Keratinocyte (primary cell): ENCODE measurements at regions not wholly inside any gene's neighbourhood (a gene's known extent, or its start where the extent isn't known, plus 50 kb on each side); places are given as distances from the start of the nearest gene placed in this dataset.

Source experiments
- DNase-seq: peaks from one replicate; pipeline ENCODE4 v3.0.0-alpha.2; 2011; ENCODE audit warnings: low read depth, missing footprints, low spot score
- FAIRE-seq: peaks from 2 replicates; lab custom pipeline; 2011; peaks lifted over from hg19 to GRCh38; lab: Jason Lieb, UNC
- H2AFZ ChIP-seq: 2 replicates; pipeline ENCODE4 v1.6.0; 2012; ENCODE audit warnings: low read length, control low read depth, inconsistent platforms; ENCODE audit not compliant: control insufficient read depth
- H3K27ac ChIP-seq: 2 replicates; pipeline ENCODE4 v1.5.1; 2011; ENCODE audit warnings: low read length; ENCODE audit not compliant: control insufficient read depth, insufficient read depth
- H3K27me3 ChIP-seq: 3 replicates; pipeline ENCODE4 v1.6.0; 2011; ENCODE audit warnings: low read length; ENCODE audit not compliant: control insufficient read depth, insufficient read depth; ENCODE audit errors: extremely low read depth
- H3K36me3 ChIP-seq, 2 experiments: 2 replicates in 1 of 2; 3 replicates in 1 of 2; pipeline ENCODE4 v1.5.1; 2011; ENCODE audit warnings: low read length in 2 of 2, mild to moderate bottlenecking in 1 of 2; ENCODE audit not compliant: control insufficient read depth in 2 of 2, insufficient read depth in 2 of 2; ENCODE audit errors: extremely low read depth in 1 of 2
- H3K4me1 ChIP-seq: 3 replicates; pipeline ENCODE4 v1.5.1; 2011; ENCODE audit warnings: low read length; ENCODE audit not compliant: control insufficient read depth, insufficient read depth; ENCODE audit errors: extremely low read depth
- H3K4me2 ChIP-seq: 3 replicates; pipeline ENCODE4 v1.6.0; 2011; ENCODE audit warnings: low read depth, low read length; ENCODE audit not compliant: control insufficient read depth, insufficient read depth; ENCODE audit errors: extremely low read depth
- H3K4me3 ChIP-seq, 3 experiments: fragments of 200-600 bp in 1 of 3; sonication (generic) in 1 of 3; 2 replicates in 2 of 3; 3 replicates in 1 of 3; pipeline ENCODE4 v1.5.1; 2011 to 2016; ENCODE audit warnings: low read length in 3 of 3, mild to moderate bottlenecking in 3 of 3, control low read depth in 2 of 3, inconsistent platforms in 1 of 3, low read depth in 1 of 3, mixed read lengths in 1 of 3, mixed run types in 1 of 3, moderate library complexity in 1 of 3; ENCODE audit not compliant: control insufficient read depth in 2 of 3, insufficient read depth in 2 of 3; ENCODE audit errors: extremely low read depth in 1 of 3
- H3K79me2 ChIP-seq: 2 replicates; pipeline ENCODE4 v1.6.0; 2012; ENCODE audit warnings: low read length; ENCODE audit not compliant: control insufficient read depth, insufficient read depth
- H3K9ac ChIP-seq: 3 replicates; pipeline ENCODE4 v1.6.0; 2011; ENCODE audit warnings: low read length; ENCODE audit not compliant: control insufficient read depth, insufficient read depth; ENCODE audit errors: extremely low read depth
- H3K9me1 ChIP-seq: 3 replicates; pipeline ENCODE4 v1.6.0; 2011; ENCODE audit warnings: low read length; ENCODE audit not compliant: control insufficient read depth, insufficient read depth; ENCODE audit errors: extremely low read depth
- H3K9me3 ChIP-seq: 2 replicates; pipeline ENCODE4 v1.5.1; 2012; ENCODE audit warnings: low read depth, low read length; ENCODE audit not compliant: control insufficient read depth
- H4K20me1 ChIP-seq: 3 replicates; pipeline ENCODE4 v1.6.0; 2011; ENCODE audit warnings: low read length; ENCODE audit not compliant: control insufficient read depth, insufficient read depth; ENCODE audit errors: extremely low read depth
- EZH2 ChIP-seq: IDR thresholded peaks from one replicate; pipeline ENCODE4 v1.6.1; 2012; ENCODE audit warnings: inconsistent platforms, mild to moderate bottlenecking, low read length, moderate library complexity
- dilution Hi-C: fragments of 300-500 bp; cut with MboI; formaldehyde crosslinking; loops from one replicate; pipeline ENCODE4 v1.7.0; 2020; ENCODE audit warnings: low sequenced_read_pairs; ENCODE audit not compliant: extremely low pct_ligation_motif_present
- TF ChIP-seq, protein P1 (sequence below), 3 experiments: IDR thresholded peaks in 1 of 3; conservative IDR thresholded peaks in 1 of 3; optimal IDR thresholded peaks in 1 of 3; 2 replicates in 2 of 3; 3 replicates in 1 of 3; pipeline versions ENCODE3 to v1.5.1; 2011; ENCODE audit warnings: low read length in 3 of 3, mild to moderate bottlenecking in 3 of 3, moderate library complexity in 2 of 3, control low read depth in 1 of 3, inconsistent platforms in 1 of 3; ENCODE audit not compliant: insufficient read depth in 2 of 3; ENCODE audit errors: extremely low read depth in 1 of 3

DNA sequence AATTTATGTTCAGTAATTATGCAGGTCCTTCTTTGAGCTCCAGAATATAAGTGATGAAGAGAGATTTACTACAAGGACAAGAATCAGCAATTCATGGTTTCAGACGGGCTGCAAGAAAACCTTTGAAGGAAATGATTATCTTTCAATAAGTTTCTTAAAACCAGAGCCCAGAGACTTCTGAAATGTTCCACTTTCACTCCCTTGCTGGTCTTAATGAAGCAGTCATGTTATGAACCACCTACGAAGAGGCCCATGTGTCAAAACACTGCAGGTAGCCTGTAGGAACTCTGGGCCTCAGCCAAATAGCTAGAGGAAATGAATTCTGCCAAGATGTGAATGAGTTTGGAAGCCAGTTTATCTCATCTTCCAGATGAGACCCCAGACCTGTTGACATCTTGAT, 505.9 kb upstream of the MEF2C start:
- H2AFZ ChIP-seq: no peak overlapping the region
- no peak overlapping the region for H3K4me3 ChIP-seq
- no peaks in the 10 kb centered on the region for H3K4me1 ChIP-seq
- H3K4me2 ChIP-seq: no peak overlapping the region
- no peak overlapping the region for H3K27ac ChIP-seq
- no peaks in the 10 kb centered on the region for H3K9me3 ChIP-seq
- no peaks in the 10 kb centered on the region for H3K9me1 ChIP-seq
- no peak overlapping the region for H3K9ac ChIP-seq
- DNase-seq (no peak), FAIRE-seq (no peak)
- TF ChIP-seq, protein P1, sequence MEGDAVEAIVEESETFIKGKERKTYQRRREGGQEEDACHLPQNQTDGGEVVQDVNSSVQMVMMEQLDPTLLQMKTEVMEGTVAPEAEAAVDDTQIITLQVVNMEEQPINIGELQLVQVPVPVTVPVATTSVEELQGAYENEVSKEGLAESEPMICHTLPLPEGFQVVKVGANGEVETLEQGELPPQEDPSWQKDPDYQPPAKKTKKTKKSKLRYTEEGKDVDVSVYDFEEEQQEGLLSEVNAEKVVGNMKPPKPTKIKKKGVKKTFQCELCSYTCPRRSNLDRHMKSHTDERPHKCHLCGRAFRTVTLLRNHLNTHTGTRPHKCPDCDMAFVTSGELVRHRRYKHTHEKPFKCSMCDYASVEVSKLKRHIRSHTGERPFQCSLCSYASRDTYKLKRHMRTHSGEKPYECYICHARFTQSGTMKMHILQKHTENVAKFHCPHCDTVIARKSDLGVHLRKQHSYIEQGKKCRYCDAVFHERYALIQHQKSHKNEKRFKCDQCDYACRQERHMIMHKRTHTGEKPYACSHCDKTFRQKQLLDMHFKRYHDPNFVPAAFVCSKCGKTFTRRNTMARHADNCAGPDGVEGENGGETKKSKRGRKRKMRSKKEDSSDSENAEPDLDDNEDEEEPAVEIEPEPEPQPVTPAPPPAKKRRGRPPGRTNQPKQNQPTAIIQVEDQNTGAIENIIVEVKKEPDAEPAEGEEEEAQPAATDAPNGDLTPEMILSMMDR (optimal IDR thresholded peaks at IDR 0.05 in 1 of 3, IDR thresholded peaks at IDR 0.05 in 1 of 3, conservative IDR thresholded peaks at IDR 0.05 in 1 of 3; ENCODE audit: extremely low read depth in 1 of 3, insufficient read depth in 2 of 3, low read length in 3 of 3): no peak
- TF ChIP-seq EZH2: no peak
- H4K20me1 ChIP-seq: no peaks in the 10 kb centered on the region
- dilution Hi-C loops: no loop called here
- H3K27me3 ChIP-seq: no peaks in the 10 kb centered on the region
- H3K79me2 ChIP-seq: no peaks in the 10 kb centered on the region
- no peaks in the 10 kb centered on the region for H3K36me3 ChIP-seq

DNA sequence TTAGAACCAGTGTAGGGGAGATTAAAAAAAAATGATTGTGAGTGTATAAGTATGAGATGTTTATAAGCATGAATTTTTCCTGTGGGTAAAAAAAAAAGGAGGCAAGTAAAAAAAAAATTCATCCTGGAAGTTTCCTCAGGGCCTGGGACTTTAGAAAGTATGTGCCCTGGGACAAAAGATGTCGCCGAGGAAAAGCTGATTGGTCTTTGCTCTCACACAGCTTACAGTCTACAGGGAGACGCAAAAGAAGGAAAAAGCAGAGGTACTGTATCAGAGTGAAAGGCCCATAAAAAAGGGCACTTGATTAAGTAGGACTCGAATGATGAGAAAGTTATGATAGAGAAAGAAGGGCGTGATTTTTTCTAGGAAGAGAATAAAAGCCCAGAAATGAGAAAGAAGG, 501.4 kb upstream of the MEF2C start:
- H3K79me2 ChIP-seq: no peaks in the 10 kb centered on the region
- H3K9me1 ChIP-seq: no peaks in the 10 kb centered on the region
- no peaks in the 10 kb centered on the region for H3K27me3 ChIP-seq
- no peak overlapping the region for H3K27ac ChIP-seq
- FAIRE-seq: no peak
- dilution Hi-C loops: no loop called here
- no peak overlapping the region for H2AFZ ChIP-seq
- H4K20me1 ChIP-seq: no peaks in the 10 kb centered on the region
- no peak overlapping the region for H3K4me3 ChIP-seq
- no peaks in the 10 kb centered on the region for H3K36me3 ChIP-seq
- no peak overlapping the region for H3K9ac ChIP-seq
- DNase-seq: no peak
- no peaks in the 10 kb centered on the region for H3K9me3 ChIP-seq
- H3K4me1 ChIP-seq: no peaks in the 10 kb centered on the region
- no peak overlapping the region for H3K4me2 ChIP-seq
- TF ChIP-seq, protein P1 (optimal IDR thresholded peaks at IDR 0.05 in 1 of 3, IDR thresholded peaks at IDR 0.05 in 1 of 3, conservative IDR thresholded peaks at IDR 0.05 in 1 of 3; ENCODE audit: extremely low read depth in 1 of 3, insufficient read depth in 2 of 3, low read length in 3 of 3): no peak
- TF ChIP-seq EZH2: no peak
